ENCODE measurements at regions not wholly inside any gene's neighbourhood (a gene's known extent, or its start where the extent isn't known, plus 50 kb on each side); places are given as distances from the start of the nearest gene placed in this dataset.
A peak's percentile ranks its signal among the peaks of the same experiment; 100 is the strongest.

DNA sequence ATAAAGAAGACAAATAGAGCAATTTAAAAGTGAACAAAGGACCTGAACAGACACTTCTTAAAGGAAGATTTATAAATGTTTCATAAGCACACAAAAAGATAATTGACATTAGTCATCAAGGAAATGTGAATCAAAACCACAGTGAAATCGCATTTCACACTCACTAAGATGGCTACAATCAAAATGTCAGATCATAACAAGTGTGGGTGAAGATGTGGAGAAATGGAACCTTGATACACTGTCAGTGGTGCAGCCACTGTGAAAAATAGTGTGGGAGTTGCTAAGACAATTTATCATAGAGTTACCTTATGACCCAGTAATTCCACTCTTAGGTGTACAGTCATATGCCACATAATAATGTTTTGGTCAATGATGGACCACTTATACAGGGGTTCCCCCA lies 54.5 kb upstream of the HTR4 start:
- Histone ChIP-seq H3K4me3 (ENCODE audit: low read length) (no peak overlapping the region), H3K36me3 (ENCODE audit: control insufficient read depth, insufficient read depth, low read length) (no peaks in the 10 kb centered on the region), H3K27ac (ENCODE audit: low read length) (no peak overlapping the region), H3K4me1 (ENCODE audit: control insufficient read depth, insufficient read depth, low read length) (no peaks in the 10 kb centered on the region), H3K9me3 (ENCODE audit: control insufficient read depth, low read depth, low read length) (no peaks in the 10 kb centered on the region), H3K27me3 (ENCODE audit: control insufficient read depth, insufficient read depth, low read length) (no peaks in the 10 kb centered on the region)
- WGBS (ENCODE audit: insufficient coverage, low lambda C conversion rate), result 100% methylated on average over 1 of the region's 1 CpG
- no peak for DNase-seq

DNA sequence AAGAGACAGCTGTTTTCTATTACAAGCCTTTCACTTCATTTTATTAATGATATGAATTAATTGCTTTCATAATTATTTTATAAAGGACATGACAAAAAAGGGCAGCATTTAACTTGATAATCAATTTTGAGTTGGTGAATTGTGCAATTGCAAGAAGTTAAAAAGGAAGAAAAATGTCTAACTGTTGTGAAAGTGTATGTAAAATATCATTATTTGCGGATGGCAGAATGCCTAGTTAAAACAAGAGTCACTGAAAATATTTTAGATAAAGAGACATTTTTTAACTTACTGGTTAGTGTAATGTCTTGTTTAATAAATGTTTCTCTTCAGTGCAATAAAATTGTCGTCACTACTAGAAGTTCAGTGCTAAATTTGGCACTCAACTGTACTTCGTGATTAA lies 57.6 kb upstream of the HTR4 start:
- no peaks in the 10 kb centered on the region for H3K27me3 ChIP-seq (ENCODE audit: control insufficient read depth, insufficient read depth, low read length)
- no peaks in the 10 kb centered on the region for H3K4me1 ChIP-seq (ENCODE audit: control insufficient read depth, insufficient read depth, low read length)
- H3K27ac ChIP-seq (ENCODE audit: low read length), result no peak overlapping the region
- no peaks in the 10 kb centered on the region for H3K9me3 ChIP-seq (ENCODE audit: control insufficient read depth, low read depth, low read length)
- no peak overlapping the region for H3K4me3 ChIP-seq (ENCODE audit: low read length)
- no peak for DNase-seq
- WGBS (ENCODE audit: insufficient coverage, low lambda C conversion rate), result 82% methylated on average over 3 of the region's 3 CpGs
- H3K36me3 ChIP-seq (ENCODE audit: control insufficient read depth, insufficient read depth, low read length), result no peaks in the 10 kb centered on the region

DNA sequence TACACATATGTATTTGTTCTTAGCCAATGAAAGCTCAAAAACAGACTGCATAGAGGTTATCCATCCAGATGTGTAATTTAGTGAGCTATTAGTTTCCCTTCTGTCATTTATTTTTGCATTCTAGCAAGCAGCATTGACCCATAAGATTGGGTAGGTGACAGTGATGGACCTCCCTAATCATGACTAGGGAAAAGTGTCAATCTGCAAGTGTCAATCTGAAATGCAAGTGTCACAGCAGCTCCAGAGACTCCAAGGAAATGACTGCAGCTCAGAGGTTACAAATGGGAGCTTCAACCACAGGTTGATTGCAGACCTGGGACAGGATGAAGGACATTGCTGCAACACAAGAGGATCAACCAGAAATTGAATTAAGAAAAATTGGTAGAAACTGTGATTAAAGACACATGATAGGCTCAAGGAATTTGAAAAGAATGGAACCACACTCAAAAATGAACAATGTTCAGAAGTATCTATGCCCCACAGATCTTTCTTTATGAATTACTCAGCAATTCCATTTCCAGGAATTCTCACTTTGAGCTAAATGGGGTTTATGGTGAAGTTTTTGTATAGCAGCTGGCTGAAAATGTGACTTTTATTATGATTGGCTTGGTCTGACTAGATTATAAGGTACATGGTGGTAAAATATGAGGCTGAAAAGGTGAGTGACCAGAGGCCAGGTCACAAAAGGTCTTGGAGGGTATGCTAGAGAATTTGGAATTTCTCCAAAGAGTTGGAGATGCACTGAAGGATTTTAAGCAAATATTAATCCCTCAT lies 59.6 kb upstream of the HTR4 start:
- Histone ChIP-seq H3K9me3 (ENCODE audit: control insufficient read depth, low read depth, low read length) (no peaks in the 10 kb centered on the region), H3K36me3 (ENCODE audit: control insufficient read depth, insufficient read depth, low read length) (no peaks in the 10 kb centered on the region), H3K27ac (ENCODE audit: low read length) (no peak overlapping the region), H3K4me1 (ENCODE audit: control insufficient read depth, insufficient read depth, low read length) (no peaks in the 10 kb centered on the region), H3K4me3 (ENCODE audit: low read length) (no peak overlapping the region), H3K27me3 (ENCODE audit: control insufficient read depth, insufficient read depth, low read length) (no peaks in the 10 kb centered on the region)
- DNase-seq, result no peak

DNA sequence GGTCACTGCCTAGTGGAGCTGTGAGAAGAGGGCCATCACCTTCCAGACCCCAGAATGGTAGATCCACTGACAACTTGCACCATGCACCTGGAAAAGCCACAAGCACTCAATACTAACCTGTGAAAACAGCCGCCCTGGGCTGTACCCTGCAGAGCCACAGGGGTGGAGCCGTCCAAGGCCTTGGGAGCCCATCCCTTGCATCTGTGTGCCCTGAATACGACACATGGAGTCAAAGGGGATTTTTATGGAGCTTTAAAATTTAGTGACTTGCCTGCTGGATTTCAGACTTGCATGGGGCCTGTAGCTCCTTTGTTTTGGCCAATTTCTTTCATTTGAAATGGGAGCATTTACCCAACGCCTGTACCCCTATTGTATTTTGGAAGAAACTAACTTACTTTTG lies 62.4 kb upstream of the HTR4 start:
- Histone ChIP-seq H3K9me3 (ENCODE audit: control insufficient read depth, low read depth, low read length) (no peaks in the 10 kb centered on the region), H3K27me3 (ENCODE audit: control insufficient read depth, insufficient read depth, low read length) (no peaks in the 10 kb centered on the region), H3K4me1 (ENCODE audit: control insufficient read depth, insufficient read depth, low read length) (no peaks in the 10 kb centered on the region), H3K27ac (ENCODE audit: low read length) (no peak overlapping the region), H3K36me3 (ENCODE audit: control insufficient read depth, insufficient read depth, low read length) (no peaks in the 10 kb centered on the region), H3K4me3 (ENCODE audit: low read length) (no peak overlapping the region)
- no peak for DNase-seq
- WGBS (ENCODE audit: insufficient coverage, low lambda C conversion rate), result 75% methylated on average over 1 of the region's 4 CpGs

DNA sequence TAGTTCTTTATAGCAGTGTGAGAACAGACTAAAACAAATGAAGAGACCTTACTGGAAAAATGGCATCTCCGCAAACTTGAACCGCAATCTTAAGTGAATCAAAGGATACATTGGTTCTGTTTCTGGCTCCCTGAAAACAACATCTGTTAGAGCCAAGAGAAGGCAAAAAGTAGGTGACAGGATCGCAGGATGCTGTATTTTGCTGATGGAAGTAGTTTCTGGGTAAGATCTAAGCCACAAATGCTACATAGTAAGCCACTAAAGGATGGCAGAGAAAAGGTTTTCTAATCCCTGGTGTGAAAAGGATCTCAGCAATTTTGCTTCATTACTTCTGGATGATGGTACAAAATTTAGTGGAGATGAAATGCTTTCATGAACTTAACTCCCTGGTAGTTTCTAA lies 63.3 kb upstream of the HTR4 start:
- H3K36me3 ChIP-seq (ENCODE audit: control insufficient read depth, insufficient read depth, low read length), result no peaks in the 10 kb centered on the region
- no peak overlapping the region for H3K27ac ChIP-seq (ENCODE audit: low read length)
- no peaks in the 10 kb centered on the region for H3K27me3 ChIP-seq (ENCODE audit: control insufficient read depth, insufficient read depth, low read length)
- WGBS (ENCODE audit: insufficient coverage, low lambda C conversion rate), result 100% methylated on average over 1 of the region's 3 CpGs
- DNase-seq, result no peak
- H3K4me3 ChIP-seq (ENCODE audit: low read length), result no peak overlapping the region
- H3K9me3 ChIP-seq (ENCODE audit: control insufficient read depth, low read depth, low read length), result no peaks in the 10 kb centered on the region
- no peaks in the 10 kb centered on the region for H3K4me1 ChIP-seq (ENCODE audit: control insufficient read depth, insufficient read depth, low read length)

DNA sequence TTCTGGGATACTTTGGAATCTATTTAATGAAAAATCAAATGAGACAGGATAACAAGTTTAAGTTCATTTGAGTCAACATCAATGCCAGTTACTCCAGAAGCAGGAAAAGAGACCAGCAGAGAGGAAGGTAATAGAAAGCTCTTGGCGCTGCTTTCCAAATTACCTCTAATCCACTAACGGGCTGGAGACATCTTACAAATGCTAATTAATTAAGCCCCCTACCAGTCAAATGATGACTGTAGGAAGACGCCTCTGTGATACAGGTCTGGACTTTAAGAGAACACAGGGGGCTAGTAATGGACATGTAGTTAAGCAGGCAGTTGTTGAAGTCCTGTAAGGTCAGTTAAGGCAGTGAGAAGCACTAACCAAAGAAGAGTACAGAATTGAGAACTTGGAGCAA lies 65.3 kb upstream of the HTR4 start:
- Histone ChIP-seq H3K27ac (ENCODE audit: low read length) (no peak overlapping the region), H3K27me3 (ENCODE audit: control insufficient read depth, insufficient read depth, low read length) (no peaks in the 10 kb centered on the region), H3K36me3 (ENCODE audit: control insufficient read depth, insufficient read depth, low read length) (no peaks in the 10 kb centered on the region), H3K4me1 (ENCODE audit: control insufficient read depth, insufficient read depth, low read length) (no peaks in the 10 kb centered on the region), H3K4me3 (ENCODE audit: low read length) (no peak overlapping the region), H3K9me3 (ENCODE audit: control insufficient read depth, low read depth, low read length) (no peaks in the 10 kb centered on the region)
- DNase-seq, result no peak
- WGBS (ENCODE audit: insufficient coverage, low lambda C conversion rate), result 80% methylated on average over 1 of the region's 3 CpGs

DNA sequence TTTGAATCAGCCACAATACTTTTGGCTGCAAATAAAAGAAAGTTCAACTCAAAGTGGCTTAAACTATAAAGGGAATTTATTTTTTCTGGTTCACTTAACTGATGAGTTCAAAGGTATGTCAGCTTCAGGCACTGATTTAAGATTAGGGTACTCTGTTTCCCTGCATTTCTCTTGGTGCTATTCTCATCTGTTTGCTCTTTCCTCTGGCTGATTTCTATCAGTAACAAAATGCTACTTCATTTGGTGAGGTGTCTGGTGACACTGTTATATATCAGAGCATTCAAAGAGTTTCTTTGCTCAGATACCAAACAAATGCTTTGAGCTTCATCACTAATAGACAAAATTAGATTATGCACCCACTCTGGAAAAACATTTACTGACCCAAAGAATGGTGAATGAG lies 65.9 kb upstream of the HTR4 start:
- DNase-seq, result no peak
- no peaks in the 10 kb centered on the region for H3K36me3 ChIP-seq (ENCODE audit: control insufficient read depth, insufficient read depth, low read length)
- no peaks in the 10 kb centered on the region for H3K4me1 ChIP-seq (ENCODE audit: control insufficient read depth, insufficient read depth, low read length)
- no peak overlapping the region for H3K4me3 ChIP-seq (ENCODE audit: low read length)
- H3K27me3 ChIP-seq (ENCODE audit: control insufficient read depth, insufficient read depth, low read length), result no peaks in the 10 kb centered on the region
- no peaks in the 10 kb centered on the region for H3K9me3 ChIP-seq (ENCODE audit: control insufficient read depth, low read depth, low read length)
- no peak overlapping the region for H3K27ac ChIP-seq (ENCODE audit: low read length)

DNA sequence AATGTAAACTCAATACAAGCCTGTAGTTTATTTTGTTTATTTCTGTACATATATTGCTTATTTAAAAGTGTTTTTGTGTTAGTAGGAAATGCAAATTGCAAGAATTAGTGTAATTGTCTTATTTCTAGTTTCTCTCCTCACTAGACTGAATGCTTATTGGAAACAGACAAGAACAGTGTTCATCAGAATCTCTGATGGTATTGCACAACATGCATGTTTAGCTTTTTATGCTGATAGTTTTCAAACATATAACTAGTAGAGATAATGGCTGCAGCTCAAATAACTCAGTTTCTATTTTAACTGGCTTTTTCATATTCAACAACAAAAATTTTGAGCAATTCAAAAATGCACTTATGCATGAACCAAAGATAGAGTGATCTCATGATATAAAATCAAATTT lies 68.8 kb upstream of the HTR4 start:
- Histone ChIP-seq H3K9me3 (ENCODE audit: control insufficient read depth, low read depth, low read length) (no peaks in the 10 kb centered on the region), H3K27ac (ENCODE audit: low read length) (no peak overlapping the region), H3K36me3 (ENCODE audit: control insufficient read depth, insufficient read depth, low read length) (no peaks in the 10 kb centered on the region), H3K4me1 (ENCODE audit: control insufficient read depth, insufficient read depth, low read length) (no peaks in the 10 kb centered on the region), H3K4me3 (ENCODE audit: low read length) (no peak overlapping the region), H3K27me3 (ENCODE audit: control insufficient read depth, insufficient read depth, low read length) (no peaks in the 10 kb centered on the region)
- DNase-seq, result no peak

DNA sequence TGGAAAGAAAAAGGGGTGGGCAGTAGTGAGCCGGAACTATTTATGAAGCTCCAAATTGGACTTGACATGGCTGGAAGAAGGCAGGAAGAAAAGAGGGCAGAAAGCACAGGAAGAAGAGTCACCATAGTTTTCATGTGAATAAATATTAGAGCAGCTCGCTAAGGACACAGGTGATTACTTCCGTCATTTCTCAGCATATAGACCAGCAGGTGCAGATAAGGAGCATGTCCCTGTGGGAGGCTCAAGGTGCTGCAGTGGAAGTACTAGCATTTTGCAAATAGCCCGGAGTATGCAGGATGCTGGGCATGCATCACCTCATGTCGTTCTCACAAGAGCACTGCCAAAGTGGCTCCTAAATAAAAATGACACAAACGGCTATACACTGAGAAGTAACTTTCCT lies 71.3 kb upstream of the HTR4 start:
- H3K4me3 ChIP-seq (ENCODE audit: low read length), result no peak overlapping the region
- no peaks in the 10 kb centered on the region for H3K27me3 ChIP-seq (ENCODE audit: control insufficient read depth, insufficient read depth, low read length)
- no peaks in the 10 kb centered on the region for H3K9me3 ChIP-seq (ENCODE audit: control insufficient read depth, low read depth, low read length)
- no CpG with 5 or more reads among the region's 6 CpGs for WGBS (ENCODE audit: insufficient coverage, low lambda C conversion rate)
- H3K27ac ChIP-seq (ENCODE audit: low read length), result no peak overlapping the region
- no peaks in the 10 kb centered on the region for H3K36me3 ChIP-seq (ENCODE audit: control insufficient read depth, insufficient read depth, low read length)
- DNase-seq, result peak in 1 of 2 donors; percentile 37
- no peaks in the 10 kb centered on the region for H3K4me1 ChIP-seq (ENCODE audit: control insufficient read depth, insufficient read depth, low read length)

DNA sequence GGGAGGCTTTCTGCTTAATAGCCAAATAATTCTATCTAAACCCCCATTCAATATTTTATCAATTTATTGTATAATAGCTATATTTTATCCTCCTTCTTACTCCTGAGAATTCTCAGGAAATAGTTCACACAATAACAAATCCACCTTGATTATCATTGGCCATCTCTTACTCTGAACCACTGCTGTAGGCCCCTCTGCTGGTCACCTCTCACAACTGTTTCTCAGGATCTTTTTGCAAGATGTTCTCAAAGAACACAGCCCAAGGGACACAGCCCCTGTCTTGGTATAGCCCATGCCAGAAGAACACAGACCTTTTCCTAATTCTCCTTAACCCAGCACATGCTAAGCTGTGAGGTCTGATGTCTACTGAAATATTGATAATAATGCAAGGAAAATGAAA lies 74.9 kb upstream of the HTR4 start:
- no peaks in the 10 kb centered on the region for H3K4me1 ChIP-seq (ENCODE audit: control insufficient read depth, insufficient read depth, low read length)
- DNase-seq, result peak in 1 of 2 donors; percentile 30
- H3K36me3 ChIP-seq (ENCODE audit: control insufficient read depth, insufficient read depth, low read length), result no peaks in the 10 kb centered on the region
- no peaks in the 10 kb centered on the region for H3K27me3 ChIP-seq (ENCODE audit: control insufficient read depth, insufficient read depth, low read length)
- no peaks in the 10 kb centered on the region for H3K9me3 ChIP-seq (ENCODE audit: control insufficient read depth, low read depth, low read length)
- H3K27ac ChIP-seq (ENCODE audit: low read length), result no peak overlapping the region
- no peak overlapping the region for H3K4me3 ChIP-seq (ENCODE audit: low read length)

DNA sequence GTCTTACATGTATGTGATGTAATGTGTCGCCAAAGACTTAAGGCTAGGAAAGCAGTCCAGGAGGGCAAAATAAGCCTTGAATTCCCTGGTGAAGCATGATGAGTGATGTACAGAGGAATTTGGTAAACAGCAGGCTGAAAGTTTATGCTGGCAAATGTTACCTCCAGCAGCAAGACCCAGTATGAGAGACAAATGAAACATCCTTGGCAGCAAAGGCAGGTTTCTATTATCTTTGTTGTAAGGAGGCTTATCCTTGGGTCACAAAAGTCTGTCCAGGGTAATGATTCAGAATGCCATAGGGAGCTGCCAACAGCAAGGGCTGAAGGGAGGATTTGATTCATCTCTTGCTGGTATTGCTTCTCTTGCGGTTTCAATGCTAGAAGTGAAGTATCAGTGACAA lies 75.9 kb upstream of the HTR4 start:
- no CpG with 5 or more reads among the region's 2 CpGs for WGBS (ENCODE audit: insufficient coverage, low lambda C conversion rate)
- H3K27me3 ChIP-seq (ENCODE audit: control insufficient read depth, insufficient read depth, low read length), result no peaks in the 10 kb centered on the region
- no peak overlapping the region for H3K4me3 ChIP-seq (ENCODE audit: low read length)
- DNase-seq, result no peak
- no peak overlapping the region for H3K27ac ChIP-seq (ENCODE audit: low read length)
- H3K4me1 ChIP-seq (ENCODE audit: control insufficient read depth, insufficient read depth, low read length), result no peaks in the 10 kb centered on the region
- no peaks in the 10 kb centered on the region for H3K9me3 ChIP-seq (ENCODE audit: control insufficient read depth, low read depth, low read length)
- H3K36me3 ChIP-seq (ENCODE audit: control insufficient read depth, insufficient read depth, low read length), result no peaks in the 10 kb centered on the region
